Keratinocyte (primary cell): ENCODE measurements at regions not wholly inside any gene's neighbourhood (a gene's known extent, or its start where the extent isn't known, plus 50 kb on each side); places are given as distances from the start of the nearest gene placed in this dataset.

Source experiments
- DNase-seq: peaks from one replicate; pipeline ENCODE4 v3.0.0-alpha.2; 2011; ENCODE audit warnings: low read depth, missing footprints, low spot score
- FAIRE-seq: peaks from 2 replicates; lab custom pipeline; 2011; peaks lifted over from hg19 to GRCh38; lab: Jason Lieb, UNC
- H2AFZ ChIP-seq: 2 replicates; pipeline ENCODE4 v1.6.0; 2012; ENCODE audit warnings: low read length, control low read depth, inconsistent platforms; ENCODE audit not compliant: control insufficient read depth
- H3K27ac ChIP-seq: 2 replicates; pipeline ENCODE4 v1.5.1; 2011; ENCODE audit warnings: low read length; ENCODE audit not compliant: control insufficient read depth, insufficient read depth
- H3K27me3 ChIP-seq: 3 replicates; pipeline ENCODE4 v1.6.0; 2011; ENCODE audit warnings: low read length; ENCODE audit not compliant: control insufficient read depth, insufficient read depth; ENCODE audit errors: extremely low read depth
- H3K36me3 ChIP-seq, 2 experiments: 2 replicates in 1 of 2; 3 replicates in 1 of 2; pipeline ENCODE4 v1.5.1; 2011; ENCODE audit warnings: low read length in 2 of 2, mild to moderate bottlenecking in 1 of 2; ENCODE audit not compliant: control insufficient read depth in 2 of 2, insufficient read depth in 2 of 2; ENCODE audit errors: extremely low read depth in 1 of 2
- H3K4me1 ChIP-seq: 3 replicates; pipeline ENCODE4 v1.5.1; 2011; ENCODE audit warnings: low read length; ENCODE audit not compliant: control insufficient read depth, insufficient read depth; ENCODE audit errors: extremely low read depth
- H3K4me2 ChIP-seq: 3 replicates; pipeline ENCODE4 v1.6.0; 2011; ENCODE audit warnings: low read depth, low read length; ENCODE audit not compliant: control insufficient read depth, insufficient read depth; ENCODE audit errors: extremely low read depth
- H3K4me3 ChIP-seq, 3 experiments: fragments of 200-600 bp in 1 of 3; sonication (generic) in 1 of 3; 2 replicates in 2 of 3; 3 replicates in 1 of 3; pipeline ENCODE4 v1.5.1; 2011 to 2016; ENCODE audit warnings: low read length in 3 of 3, mild to moderate bottlenecking in 3 of 3, control low read depth in 2 of 3, inconsistent platforms in 1 of 3, low read depth in 1 of 3, mixed read lengths in 1 of 3, mixed run types in 1 of 3, moderate library complexity in 1 of 3; ENCODE audit not compliant: control insufficient read depth in 2 of 3, insufficient read depth in 2 of 3; ENCODE audit errors: extremely low read depth in 1 of 3
- H3K79me2 ChIP-seq: 2 replicates; pipeline ENCODE4 v1.6.0; 2012; ENCODE audit warnings: low read length; ENCODE audit not compliant: control insufficient read depth, insufficient read depth
- H3K9ac ChIP-seq: 3 replicates; pipeline ENCODE4 v1.6.0; 2011; ENCODE audit warnings: low read length; ENCODE audit not compliant: control insufficient read depth, insufficient read depth; ENCODE audit errors: extremely low read depth
- H3K9me1 ChIP-seq: 3 replicates; pipeline ENCODE4 v1.6.0; 2011; ENCODE audit warnings: low read length; ENCODE audit not compliant: control insufficient read depth, insufficient read depth; ENCODE audit errors: extremely low read depth
- H3K9me3 ChIP-seq: 2 replicates; pipeline ENCODE4 v1.5.1; 2012; ENCODE audit warnings: low read depth, low read length; ENCODE audit not compliant: control insufficient read depth
- H4K20me1 ChIP-seq: 3 replicates; pipeline ENCODE4 v1.6.0; 2011; ENCODE audit warnings: low read length; ENCODE audit not compliant: control insufficient read depth, insufficient read depth; ENCODE audit errors: extremely low read depth
- EZH2 ChIP-seq: IDR thresholded peaks from one replicate; pipeline ENCODE4 v1.6.1; 2012; ENCODE audit warnings: inconsistent platforms, mild to moderate bottlenecking, low read length, moderate library complexity
- dilution Hi-C: fragments of 300-500 bp; cut with MboI; formaldehyde crosslinking; loops from one replicate; pipeline ENCODE4 v1.7.0; 2020; ENCODE audit warnings: low sequenced_read_pairs; ENCODE audit not compliant: extremely low pct_ligation_motif_present
- TF ChIP-seq, protein P1 (sequence below), 3 experiments: IDR thresholded peaks in 1 of 3; conservative IDR thresholded peaks in 1 of 3; optimal IDR thresholded peaks in 1 of 3; 2 replicates in 2 of 3; 3 replicates in 1 of 3; pipeline versions ENCODE3 to v1.5.1; 2011; ENCODE audit warnings: low read length in 3 of 3, mild to moderate bottlenecking in 3 of 3, moderate library complexity in 2 of 3, control low read depth in 1 of 3, inconsistent platforms in 1 of 3; ENCODE audit not compliant: insufficient read depth in 2 of 3; ENCODE audit errors: extremely low read depth in 1 of 3

GRCh38 chr1:42008264-42008663 is 89.5 kb upstream of the HIVEP3 start:
- no peak for DNase-seq
- no peak for FAIRE-seq
- H3K36me3 ChIP-seq: no peaks in the 10 kb centered on the region
- H3K9me1 ChIP-seq: no peaks in the 10 kb centered on the region
- no peak overlapping the region for H3K4me2 ChIP-seq
- H3K9ac ChIP-seq: no peak overlapping the region
- H2AFZ ChIP-seq: no peak overlapping the region
- H4K20me1 ChIP-seq: no peaks in the 10 kb centered on the region
- dilution Hi-C loops: no loop called here
- H3K79me2 ChIP-seq: no peaks in the 10 kb centered on the region
- no peaks in the 10 kb centered on the region for H3K27me3 ChIP-seq
- H3K4me3 ChIP-seq: no peak overlapping the region
- no peak overlapping the region for H3K27ac ChIP-seq
- no peaks in the 10 kb centered on the region for H3K4me1 ChIP-seq
- no peaks in the 10 kb centered on the region for H3K9me3 ChIP-seq
- TF ChIP-seq, protein P1, sequence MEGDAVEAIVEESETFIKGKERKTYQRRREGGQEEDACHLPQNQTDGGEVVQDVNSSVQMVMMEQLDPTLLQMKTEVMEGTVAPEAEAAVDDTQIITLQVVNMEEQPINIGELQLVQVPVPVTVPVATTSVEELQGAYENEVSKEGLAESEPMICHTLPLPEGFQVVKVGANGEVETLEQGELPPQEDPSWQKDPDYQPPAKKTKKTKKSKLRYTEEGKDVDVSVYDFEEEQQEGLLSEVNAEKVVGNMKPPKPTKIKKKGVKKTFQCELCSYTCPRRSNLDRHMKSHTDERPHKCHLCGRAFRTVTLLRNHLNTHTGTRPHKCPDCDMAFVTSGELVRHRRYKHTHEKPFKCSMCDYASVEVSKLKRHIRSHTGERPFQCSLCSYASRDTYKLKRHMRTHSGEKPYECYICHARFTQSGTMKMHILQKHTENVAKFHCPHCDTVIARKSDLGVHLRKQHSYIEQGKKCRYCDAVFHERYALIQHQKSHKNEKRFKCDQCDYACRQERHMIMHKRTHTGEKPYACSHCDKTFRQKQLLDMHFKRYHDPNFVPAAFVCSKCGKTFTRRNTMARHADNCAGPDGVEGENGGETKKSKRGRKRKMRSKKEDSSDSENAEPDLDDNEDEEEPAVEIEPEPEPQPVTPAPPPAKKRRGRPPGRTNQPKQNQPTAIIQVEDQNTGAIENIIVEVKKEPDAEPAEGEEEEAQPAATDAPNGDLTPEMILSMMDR (optimal IDR thresholded peaks at IDR 0.05 in 1 of 3, IDR thresholded peaks at IDR 0.05 in 1 of 3, conservative IDR thresholded peaks at IDR 0.05 in 1 of 3; ENCODE audit: extremely low read depth in 1 of 3, insufficient read depth in 2 of 3, low read length in 3 of 3): no peak
- TF ChIP-seq EZH2: no peak

DNA sequence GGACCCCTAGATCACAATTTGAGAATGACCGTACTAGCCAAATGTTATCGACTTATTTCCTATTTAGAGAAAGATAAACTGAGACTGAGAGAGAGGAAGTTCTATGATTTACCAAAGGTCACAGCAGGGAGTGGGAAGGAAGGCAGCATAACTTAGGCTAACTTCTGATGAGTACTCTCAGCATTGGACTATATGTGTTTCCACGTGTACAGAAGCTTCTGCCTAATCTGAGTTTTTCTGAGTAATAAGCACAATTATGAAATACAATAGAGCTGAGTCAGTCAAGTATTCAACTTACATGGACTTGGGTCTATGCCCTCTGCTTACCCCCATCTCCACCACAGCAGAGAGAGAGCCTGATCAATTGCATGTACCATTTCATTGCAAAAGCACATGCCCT is 88.1 kb upstream of the HIVEP3 start:
- TF ChIP-seq, protein P1 (optimal IDR thresholded peaks at IDR 0.05 in 1 of 3, IDR thresholded peaks at IDR 0.05 in 1 of 3, conservative IDR thresholded peaks at IDR 0.05 in 1 of 3; ENCODE audit: extremely low read depth in 1 of 3, insufficient read depth in 2 of 3, low read length in 3 of 3): no peak
- no peak for TF ChIP-seq EZH2
- no peaks in the 10 kb centered on the region for H3K4me1 ChIP-seq
- FAIRE-seq (no peak), DNase-seq (no peak)
- H3K9me3 ChIP-seq: no peaks in the 10 kb centered on the region
- H3K27ac ChIP-seq: no peak overlapping the region
- H2AFZ ChIP-seq: no peak overlapping the region
- H3K4me2 ChIP-seq: no peak overlapping the region
- H3K9ac ChIP-seq: no peak overlapping the region
- H3K79me2 ChIP-seq: no peaks in the 10 kb centered on the region
- H4K20me1 ChIP-seq: no peaks in the 10 kb centered on the region
- H3K9me1 ChIP-seq: no peaks in the 10 kb centered on the region
- H3K36me3 ChIP-seq: no peaks in the 10 kb centered on the region
- no peaks in the 10 kb centered on the region for H3K27me3 ChIP-seq
- H3K4me3 ChIP-seq: no peak overlapping the region
- dilution Hi-C loops: no loop called here
